Uterus (tissue), 3 donors: ENCODE measurements at regions not wholly inside any gene's neighbourhood (a gene's known extent, or its start where the extent isn't known, plus 50 kb on each side); places are given as distances from the start of the nearest gene placed in this dataset.

Experiments used
- DNase-seq, 2 donors: peaks; one replicate each; pipeline ENCODE4 v3.0.0-alpha.2; 2019 to 2020
- H3K27ac ChIP-seq, 2 donors: fragments of 200-600 bp; sonication (generic); 1 replicate in 1 of 2; 2 replicates in 1 of 2; pipeline ENCODE4 v1.5.1; 2016 to 2018
- H3K27me3 ChIP-seq, 2 donors: fragments of 200-600 bp; sonication (generic); one replicate each; pipeline ENCODE4 v1.5.1; 2018 to 2019; ENCODE audit warnings: control low read depth in 1 of 2
- H3K36me3 ChIP-seq, 2 donors: fragments of 200-600 bp; sonication (generic); one replicate each; pipeline ENCODE4 v1.5.1; 2019; ENCODE audit warnings: control low read depth in 1 of 2
- H3K4me1 ChIP-seq, 2 donors: fragments of 200-600 bp; sonication (generic); one replicate each; pipeline ENCODE4 v1.5.1; 2018 to 2019; ENCODE audit warnings: control low read depth in 1 of 2
- H3K4me3 ChIP-seq, 2 donors: fragments of 200-600 bp; sonication (generic); 1 replicate in 1 of 2; 2 replicates in 1 of 2; pipeline ENCODE4 v1.5.1; 2018 to 2019; ENCODE audit warnings: mild to moderate bottlenecking in 1 of 2
- H3K9me3 ChIP-seq, 2 donors: fragments of 200-600 bp; sonication (generic); one replicate each; pipeline ENCODE4 v1.5.1; 2019; ENCODE audit warnings: control low read depth in 1 of 2
- POLR2A ChIP-seq, 2 donors: fragments of 450-650 bp; IDR thresholded peaks; one replicate each; pipeline ENCODE4 v1.6.1; 2016; ENCODE audit warnings: antibody characterized with exemption in 2 of 2, mild to moderate bottlenecking in 1 of 2, moderate library complexity in 1 of 2
- intact Hi-C: fragments of 100-400 bp; cut with DNase I; formaldehyde crosslinking; loops from one replicate; pipeline ENCODE4 v1.15.1; 2023; ENCODE audit warnings: low total_unique reads
- TF ChIP-seq, protein P1 (sequence below), 4 experiments: fragments of 200-600 bp in 2 of 4; fragments of 450-650 bp in 2 of 4; sonication (generic) in 2 of 4; IDR thresholded peaks; one replicate each; pipeline ENCODE4 v1.5.1; 2016 to 2019; ENCODE audit warnings: antibody characterized with exemption in 4 of 4, mild to moderate bottlenecking in 2 of 4, moderate library complexity in 1 of 4
- donor health status: DM: yes; HTN: yes; CAD: no.

DNA sequence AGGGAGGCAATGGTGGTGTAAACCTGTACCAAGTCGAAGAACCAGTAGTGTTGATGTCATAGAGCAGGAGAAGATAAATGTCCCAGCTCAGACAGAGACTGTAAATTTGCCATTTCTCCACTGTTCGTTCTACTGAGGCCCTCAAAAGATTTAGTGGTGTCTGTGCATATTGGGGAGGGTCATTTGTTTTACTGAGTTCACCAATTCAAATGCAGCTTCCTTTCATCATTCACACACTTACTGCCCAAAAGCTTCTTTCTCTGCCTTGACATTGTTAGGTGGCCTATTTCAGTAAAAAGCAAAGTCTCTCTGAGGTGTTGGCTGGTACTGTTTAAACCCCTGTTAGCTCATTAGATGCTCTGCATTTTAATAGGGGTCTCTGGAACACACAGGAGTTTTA is 86.2 kb upstream of the EDNRB start:
- no peaks in the 10 kb centered on the region for H3K27me3 ChIP-seq
- no peaks in the 10 kb centered on the region for H3K9me3 ChIP-seq
- TF ChIP-seq, protein P1, sequence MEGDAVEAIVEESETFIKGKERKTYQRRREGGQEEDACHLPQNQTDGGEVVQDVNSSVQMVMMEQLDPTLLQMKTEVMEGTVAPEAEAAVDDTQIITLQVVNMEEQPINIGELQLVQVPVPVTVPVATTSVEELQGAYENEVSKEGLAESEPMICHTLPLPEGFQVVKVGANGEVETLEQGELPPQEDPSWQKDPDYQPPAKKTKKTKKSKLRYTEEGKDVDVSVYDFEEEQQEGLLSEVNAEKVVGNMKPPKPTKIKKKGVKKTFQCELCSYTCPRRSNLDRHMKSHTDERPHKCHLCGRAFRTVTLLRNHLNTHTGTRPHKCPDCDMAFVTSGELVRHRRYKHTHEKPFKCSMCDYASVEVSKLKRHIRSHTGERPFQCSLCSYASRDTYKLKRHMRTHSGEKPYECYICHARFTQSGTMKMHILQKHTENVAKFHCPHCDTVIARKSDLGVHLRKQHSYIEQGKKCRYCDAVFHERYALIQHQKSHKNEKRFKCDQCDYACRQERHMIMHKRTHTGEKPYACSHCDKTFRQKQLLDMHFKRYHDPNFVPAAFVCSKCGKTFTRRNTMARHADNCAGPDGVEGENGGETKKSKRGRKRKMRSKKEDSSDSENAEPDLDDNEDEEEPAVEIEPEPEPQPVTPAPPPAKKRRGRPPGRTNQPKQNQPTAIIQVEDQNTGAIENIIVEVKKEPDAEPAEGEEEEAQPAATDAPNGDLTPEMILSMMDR (IDR thresholded peaks at IDR 0.05), result no peak
- no peaks in the 10 kb centered on the region for H3K4me1 ChIP-seq
- H3K27ac ChIP-seq, result no peak overlapping the region
- H3K36me3 ChIP-seq, result no peaks in the 10 kb centered on the region
- no peak for DNase-seq
- intact Hi-C loops, result no loop called here
- H3K4me3 ChIP-seq, result no peak overlapping the region

DNA sequence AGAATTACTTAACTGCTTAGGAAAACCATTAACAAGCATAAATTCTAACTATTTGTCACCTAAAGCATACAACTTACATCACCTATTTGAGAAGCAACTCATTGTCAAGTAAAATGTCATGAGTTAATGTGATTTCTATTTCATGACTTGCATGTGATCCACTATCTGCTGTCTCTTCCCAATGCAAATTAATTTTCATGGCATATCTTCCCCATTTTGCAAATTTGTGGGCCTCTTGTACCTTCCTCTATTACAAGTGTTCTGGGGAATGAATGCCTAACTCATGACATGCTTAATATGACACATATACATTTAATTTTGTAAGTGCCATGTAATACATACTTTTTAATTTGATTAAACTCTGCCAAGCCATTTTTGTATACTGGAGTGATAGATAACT is 81.1 kb upstream of the EDNRB start:
- Histone ChIP-seq H3K36me3 (no peaks in the 10 kb centered on the region), H3K27me3 (no peaks in the 10 kb centered on the region), H3K27ac (no peak overlapping the region), H3K9me3 (no peaks in the 10 kb centered on the region), H3K4me1 (no peaks in the 10 kb centered on the region), H3K4me3 (no peak overlapping the region)
- intact Hi-C loops, result no loop called here
- no peak for DNase-seq
- TF ChIP-seq, protein P1 (IDR thresholded peaks at IDR 0.05), result no peak
- TF ChIP-seq POLR2A (IDR thresholded peaks at IDR 0.05), result no peak

DNA sequence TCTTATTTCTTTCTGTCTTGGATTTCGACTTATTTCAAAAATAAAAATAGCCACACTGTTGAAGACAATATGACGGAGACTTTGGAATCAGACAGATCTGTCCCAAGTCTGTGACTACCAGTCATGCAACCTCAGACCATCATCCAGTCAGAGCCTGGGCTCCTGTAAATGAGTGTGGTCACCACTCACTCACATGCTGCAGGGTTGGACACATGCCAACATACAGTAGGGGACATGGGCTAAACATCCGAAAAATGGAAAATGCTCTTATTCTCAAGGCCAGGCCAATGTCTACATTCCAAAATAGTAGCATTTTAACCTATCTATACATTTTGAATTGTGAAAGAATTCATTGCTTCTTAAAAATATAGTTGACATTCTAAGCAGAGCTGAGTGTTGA is 75.5 kb upstream of the EDNRB start:
- no peak for DNase-seq
- no peaks in the 10 kb centered on the region for H3K27me3 ChIP-seq
- intact Hi-C loops, result no loop called here
- H3K4me1 ChIP-seq, result no peaks in the 10 kb centered on the region
- H3K27ac ChIP-seq, result no peak overlapping the region
- H3K9me3 ChIP-seq, result no peaks in the 10 kb centered on the region
- H3K4me3 ChIP-seq, result no peak overlapping the region
- no peaks in the 10 kb centered on the region for H3K36me3 ChIP-seq
- TF ChIP-seq, protein P1 (IDR thresholded peaks at IDR 0.05), result no peak
- TF ChIP-seq POLR2A (IDR thresholded peaks at IDR 0.05), result no peak

DNA sequence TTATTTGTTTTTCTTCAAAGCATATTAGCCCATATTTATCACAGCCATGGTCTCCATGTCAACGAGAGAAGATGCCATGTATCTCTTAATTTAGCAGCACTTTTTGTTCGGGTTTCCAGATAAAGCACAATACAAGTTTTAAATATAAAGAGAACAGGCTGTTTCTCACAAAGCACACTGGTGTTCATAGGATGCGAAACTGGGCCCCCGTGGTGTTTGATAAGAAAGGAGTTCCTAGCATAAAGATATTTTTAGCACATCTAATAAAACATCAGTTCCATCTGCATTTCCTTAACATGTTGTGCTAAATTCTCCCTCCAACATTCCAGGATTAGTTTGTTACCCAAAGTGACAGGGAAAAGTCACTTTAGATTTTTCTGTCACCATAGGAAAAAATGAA is 72.4 kb upstream of the EDNRB start:
- no peak for DNase-seq
- TF ChIP-seq POLR2A (IDR thresholded peaks at IDR 0.05), result no peak
- TF ChIP-seq, protein P1 (IDR thresholded peaks at IDR 0.05), result no peak
- no peaks in the 10 kb centered on the region for H3K27me3 ChIP-seq
- no peaks in the 10 kb centered on the region for H3K4me1 ChIP-seq
- H3K4me3 ChIP-seq, result no peak overlapping the region
- H3K27ac ChIP-seq, result peak overlapping the region in 1 of 2 donors; percentile 5
- H3K9me3 ChIP-seq, result no peaks in the 10 kb centered on the region
- H3K36me3 ChIP-seq, result no peaks in the 10 kb centered on the region
- intact Hi-C loops, result no loop called here

DNA sequence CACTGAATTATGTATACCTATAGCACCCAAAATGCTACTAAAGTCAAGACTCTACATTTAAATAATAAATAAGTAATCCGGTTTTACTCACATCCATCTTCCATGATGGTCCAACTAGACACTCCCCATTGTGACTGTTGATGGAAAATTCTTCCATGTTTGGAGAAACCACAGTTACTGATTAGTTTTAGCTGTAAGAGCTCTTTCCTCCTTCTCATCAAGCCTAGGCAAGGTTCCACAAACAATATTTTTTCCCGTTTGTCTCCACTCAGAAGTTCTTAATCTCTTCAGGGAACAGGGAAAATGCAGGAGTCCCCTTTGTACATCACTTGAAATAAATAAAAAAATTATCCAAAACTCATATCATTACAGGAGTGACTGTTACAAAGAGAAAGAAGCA is 70.7 kb upstream of the EDNRB start:
- H3K9me3 ChIP-seq, result no peaks in the 10 kb centered on the region
- no peaks in the 10 kb centered on the region for H3K36me3 ChIP-seq
- DNase-seq, result no peak
- intact Hi-C loops, result no loop called here
- H3K4me1 ChIP-seq, result no peaks in the 10 kb centered on the region
- H3K27ac ChIP-seq, result no peak overlapping the region
- TF ChIP-seq, protein P1 (IDR thresholded peaks at IDR 0.05), result no peak
- no peak for TF ChIP-seq POLR2A (IDR thresholded peaks at IDR 0.05)
- H3K27me3 ChIP-seq, result no peaks in the 10 kb centered on the region
- no peak overlapping the region for H3K4me3 ChIP-seq
